ENCODE measurements at regions not wholly inside any gene's neighbourhood (a gene's known extent, or its start where the extent isn't known, plus 50 kb on each side); places are given as distances from the start of the nearest gene placed in this dataset.
A peak's percentile ranks its signal among the peaks of the same experiment; 100 is the strongest.

GRCh38 chr4:140809676-140810075, 53.5 kb upstream of the TBC1D9 start:
- Histone ChIP-seq H3K4me1 (peaks cover 47 to 72% (median 68%) of the 10 kb centered on the region in 10 experiments), H3K9me3 (replicated peaks in 1 of 11) (peaks cover 0 to 4% (median 0%) of the 10 kb centered on the region in 11 experiments; a peak in 2 of 22 replicates), H4K20me1 (no peaks in the 10 kb centered on the region), H3K4me2 (peak overlapping the region; percentile 59 to 91 (median 80)), H3K36me3 (no peaks in the 10 kb centered on the region), H3K27ac (peak overlapping the region in 10 of 11 experiments; percentile 30 to 90 (median 82); a peak in 15 of 22 replicates), H3K4me3 (0 out of 20 replicates have a peak overlapping the region, but pooled peaks of 1 of the 10 experiments have one; percentile 2), H3K9ac (peak overlapping the region in 9 of 11 experiments; percentile 13 to 53 (median 40); a peak in 12 of 22 replicates), H3K27me3 (no peaks in the 10 kb centered on the region)
- no peak for TF ChIP-seq Cebpa-rat (IDR thresholded peaks at IDR 0.05)

GRCh38 chr4:140808256-140808655, 52.1 kb upstream of the TBC1D9 start:
- peak overlapping the region in 8 of 11 experiments; percentile 29 to 76 (median 62); a peak in 13 of 22 replicates for H3K9ac ChIP-seq
- TF ChIP-seq Cebpa-rat (IDR thresholded peaks at IDR 0.05): no peak
- H3K36me3 ChIP-seq: no peaks in the 10 kb centered on the region
- H3K9me3 ChIP-seq (replicated peaks in 1 of 11): peaks cover 0 to 4% (median 0%) of the 10 kb centered on the region in 11 experiments; a peak in 2 of 22 replicates
- H3K4me1 ChIP-seq: peaks cover 55 to 85% (median 81%) of the 10 kb centered on the region in 10 experiments
- peak overlapping the region; percentile 44 to 91 (median 80) for H3K4me2 ChIP-seq
- no peak overlapping the region for H3K4me3 ChIP-seq
- peak overlapping the region; percentile 46 to 90 (median 81) for H3K27ac ChIP-seq
- H4K20me1 ChIP-seq: no peaks in the 10 kb centered on the region
- no peaks in the 10 kb centered on the region for H3K27me3 ChIP-seq

GRCh38 chr4:140807491-140808252, 51.5 kb upstream of the TBC1D9 start:
- H3K9me3 ChIP-seq (replicated peaks in 1 of 11): peaks cover 0 to 4% (median 0%) of the 10 kb centered on the region in 11 experiments; a peak in 2 of 22 replicates
- H3K4me2 ChIP-seq: peak overlapping the region; percentile 44 to 91 (median 80)
- peaks cover 57 to 91% (median 87%) of the 10 kb centered on the region in 10 experiments for H3K4me1 ChIP-seq
- peak overlapping the region; percentile 46 to 90 (median 81); a peak in 21 of 22 replicates for H3K27ac ChIP-seq
- peak overlapping the region in 8 of 11 experiments; percentile 40 to 76 (median 64); a peak in 16 of 22 replicates for H3K9ac ChIP-seq
- peak in 2 of 11 experiments; percentile 29 to 45; a peak in 2 of 22 replicates for TF ChIP-seq Cebpa-rat (IDR thresholded peaks at IDR 0.05)
- no peaks in the 10 kb centered on the region for H3K36me3 ChIP-seq
- no peaks in the 10 kb centered on the region for H4K20me1 ChIP-seq
- no peaks in the 10 kb centered on the region for H3K27me3 ChIP-seq
- no peak overlapping the region; a peak in 3 of 20 replicates for H3K4me3 ChIP-seq

GRCh38 chr4:140806163-140806562, 50.0 kb upstream of the TBC1D9 start:
- Histone ChIP-seq H3K27ac (peak overlapping the region in 9 of 11 experiments; percentile 33 to 90 (median 82); a peak in 14 of 22 replicates), H3K36me3 (no peaks in the 10 kb centered on the region), H4K20me1 (no peaks in the 10 kb centered on the region), H3K9ac (0 out of 22 replicates have a peak overlapping the region, but pooled peaks of 1 of the 11 experiments have one; percentile 65), H3K4me2 (peak overlapping the region in 9 of 11 experiments; percentile 4 to 91 (median 81); a peak in 16 of 22 replicates), H3K4me1 (peaks cover 64 to 96% (median 93%) of the 10 kb centered on the region in 10 experiments), H3K27me3 (no peaks in the 10 kb centered on the region), H3K4me3 (no peak overlapping the region), H3K9me3 (replicated peaks in 1 of 11) (peaks cover 0 to 6% (median 0%) of the 10 kb centered on the region in 11 experiments; a peak in 3 of 22 replicates)
- no peak for TF ChIP-seq Cebpa-rat (IDR thresholded peaks at IDR 0.05)

Data from BLaER1 treated with 17β-estradiol and CSF1 and Interleukin-3, amounts not matched to agents 10 nM and 100 nM (cell line).